ENCODE measurements at regions not wholly inside any gene's neighbourhood (a gene's known extent, or its start where the extent isn't known, plus 50 kb on each side); places are given as distances from the start of the nearest gene placed in this dataset.

GRCh38 chr1:234697015-234697414, 87.0 kb upstream of the IRF2BP2 start:
- TF ChIP-seq CTCF (IDR thresholded peaks at IDR 0.05) (no peak), POLR2A (IDR thresholded peaks at IDR 0.05) (no peak)
